ENCODE measurements at regions not wholly inside any gene's neighbourhood (a gene's known extent, or its start where the extent isn't known, plus 50 kb on each side); places are given as distances from the start of the nearest gene placed in this dataset.

DNA sequence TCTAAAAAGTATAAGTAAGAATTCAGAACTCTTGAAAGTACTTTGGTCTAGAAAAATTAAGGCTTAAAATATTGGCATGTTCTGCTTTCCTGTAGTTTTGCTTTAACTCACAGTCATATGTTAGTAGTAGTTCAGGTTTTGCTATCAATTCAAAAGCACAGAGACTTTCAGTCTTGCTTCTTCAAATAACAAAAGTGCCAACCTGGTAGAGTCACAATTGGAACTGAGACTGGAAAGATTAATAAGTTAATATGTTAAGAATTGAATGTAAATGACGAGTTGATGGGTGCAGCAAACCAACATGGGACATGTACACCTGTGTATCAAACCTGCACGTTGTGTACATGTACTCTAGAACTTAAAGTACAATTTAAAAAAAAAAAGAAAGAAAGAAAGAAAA lies 822.3 kb downstream of the MTRR start:
- Histone ChIP-seq H3K9ac (ENCODE audit: insufficient read length, low read depth) (no peak overlapping the region), H3K4me1 (ENCODE audit: insufficient read depth, insufficient read length) (no peaks in the 10 kb centered on the region), H3K36me3 (ENCODE audit: insufficient read depth, insufficient read length, low read length) (no peaks in the 10 kb centered on the region), H3K4me3 (ENCODE audit: insufficient read length, low read depth) (no peak overlapping the region), H3K9me3 (ENCODE audit: insufficient read depth, low read length) (no peaks in the 10 kb centered on the region), H3K27me3 (ENCODE audit: insufficient read depth, insufficient read length) (no peaks in the 10 kb centered on the region)
- TF ChIP-seq SUZ12 (IDR thresholded peaks at IDR 0.05; ENCODE audit: extremely low read depth, insufficient read depth, insufficient read length) (no peak), ZNF274 (IDR thresholded peaks at IDR 0.05; ENCODE audit: low read depth, low read length) (no peak), YY1 (IDR thresholded peaks at IDR 0.05; ENCODE audit: insufficient read depth, insufficient read length) (no peak)
- no peak for DNase-seq (ENCODE audit: low read depth, low spot score)

DNA sequence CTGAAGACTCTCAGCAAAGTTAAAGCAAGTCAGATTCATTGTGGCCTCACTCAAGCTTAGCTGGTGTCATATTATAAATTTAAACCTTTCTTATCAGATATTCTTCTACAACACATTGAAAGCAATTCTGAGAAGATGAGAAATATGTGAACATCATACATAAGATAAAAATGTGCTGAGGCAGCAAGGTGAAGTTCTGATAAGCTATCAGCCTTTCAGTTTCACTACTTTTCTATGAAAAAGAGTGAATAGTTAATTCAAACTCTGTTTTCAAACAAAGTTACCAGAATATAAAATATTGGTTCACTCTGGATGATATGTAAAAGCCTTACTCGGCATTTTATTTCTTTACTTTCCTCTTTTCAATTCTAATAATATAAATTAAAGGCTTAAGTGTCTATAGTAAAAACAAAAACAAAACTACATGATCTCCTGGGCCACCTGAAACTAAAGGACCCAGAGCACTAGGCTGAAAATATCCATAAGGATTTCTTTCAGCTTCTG lies 824.4 kb downstream of the MTRR start:
- no peaks in the 10 kb centered on the region for H3K27me3 ChIP-seq (ENCODE audit: insufficient read depth, insufficient read length)
- H3K9me3 ChIP-seq (ENCODE audit: insufficient read depth, low read length), result no peaks in the 10 kb centered on the region
- H3K9ac ChIP-seq (ENCODE audit: insufficient read length, low read depth), result no peak overlapping the region
- H3K4me1 ChIP-seq (ENCODE audit: insufficient read depth, insufficient read length), result no peaks in the 10 kb centered on the region
- no peak overlapping the region for H3K4me3 ChIP-seq (ENCODE audit: insufficient read length, low read depth)
- no peaks in the 10 kb centered on the region for H3K36me3 ChIP-seq (ENCODE audit: insufficient read depth, insufficient read length, low read length)
- DNase-seq (ENCODE audit: low read depth, low spot score), result no peak
- TF ChIP-seq SUZ12 (IDR thresholded peaks at IDR 0.05; ENCODE audit: extremely low read depth, insufficient read depth, insufficient read length) (no peak), YY1 (IDR thresholded peaks at IDR 0.05; ENCODE audit: insufficient read depth, insufficient read length) (no peak), ZNF274 (IDR thresholded peaks at IDR 0.05; ENCODE audit: low read depth, low read length) (no peak)

DNA sequence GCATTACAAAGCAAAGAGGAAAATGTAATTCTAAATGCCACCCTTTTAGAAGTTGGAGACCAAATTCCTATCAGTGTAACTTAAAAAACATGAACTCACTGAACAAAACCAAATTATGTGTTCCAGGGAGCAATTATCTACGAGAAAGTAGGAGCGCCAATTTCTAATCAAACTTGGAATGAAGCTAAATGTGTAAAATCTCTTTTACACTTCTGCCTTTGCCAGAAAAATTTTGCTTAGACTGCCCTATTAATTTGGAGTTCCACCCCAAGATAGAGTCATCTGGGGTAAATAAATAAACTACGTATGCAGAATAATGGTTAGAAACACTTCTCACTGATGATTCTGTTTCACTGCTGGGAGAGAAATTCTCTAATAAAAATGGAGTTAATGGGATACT lies 825.6 kb downstream of the MTRR start:
- Histone ChIP-seq H3K36me3 (ENCODE audit: insufficient read depth, insufficient read length, low read length) (no peaks in the 10 kb centered on the region), H3K4me1 (ENCODE audit: insufficient read depth, insufficient read length) (no peaks in the 10 kb centered on the region), H3K27me3 (ENCODE audit: insufficient read depth, insufficient read length) (no peaks in the 10 kb centered on the region), H3K4me3 (ENCODE audit: insufficient read length, low read depth) (no peak overlapping the region), H3K9ac (ENCODE audit: insufficient read length, low read depth) (no peak overlapping the region), H3K9me3 (ENCODE audit: insufficient read depth, low read length) (no peaks in the 10 kb centered on the region)
- TF ChIP-seq SUZ12 (IDR thresholded peaks at IDR 0.05; ENCODE audit: extremely low read depth, insufficient read depth, insufficient read length) (no peak), YY1 (IDR thresholded peaks at IDR 0.05; ENCODE audit: insufficient read depth, insufficient read length) (no peak), ZNF274 (IDR thresholded peaks at IDR 0.05; ENCODE audit: low read depth, low read length) (no peak)
- DNase-seq (ENCODE audit: low read depth, low spot score), result no peak

DNA sequence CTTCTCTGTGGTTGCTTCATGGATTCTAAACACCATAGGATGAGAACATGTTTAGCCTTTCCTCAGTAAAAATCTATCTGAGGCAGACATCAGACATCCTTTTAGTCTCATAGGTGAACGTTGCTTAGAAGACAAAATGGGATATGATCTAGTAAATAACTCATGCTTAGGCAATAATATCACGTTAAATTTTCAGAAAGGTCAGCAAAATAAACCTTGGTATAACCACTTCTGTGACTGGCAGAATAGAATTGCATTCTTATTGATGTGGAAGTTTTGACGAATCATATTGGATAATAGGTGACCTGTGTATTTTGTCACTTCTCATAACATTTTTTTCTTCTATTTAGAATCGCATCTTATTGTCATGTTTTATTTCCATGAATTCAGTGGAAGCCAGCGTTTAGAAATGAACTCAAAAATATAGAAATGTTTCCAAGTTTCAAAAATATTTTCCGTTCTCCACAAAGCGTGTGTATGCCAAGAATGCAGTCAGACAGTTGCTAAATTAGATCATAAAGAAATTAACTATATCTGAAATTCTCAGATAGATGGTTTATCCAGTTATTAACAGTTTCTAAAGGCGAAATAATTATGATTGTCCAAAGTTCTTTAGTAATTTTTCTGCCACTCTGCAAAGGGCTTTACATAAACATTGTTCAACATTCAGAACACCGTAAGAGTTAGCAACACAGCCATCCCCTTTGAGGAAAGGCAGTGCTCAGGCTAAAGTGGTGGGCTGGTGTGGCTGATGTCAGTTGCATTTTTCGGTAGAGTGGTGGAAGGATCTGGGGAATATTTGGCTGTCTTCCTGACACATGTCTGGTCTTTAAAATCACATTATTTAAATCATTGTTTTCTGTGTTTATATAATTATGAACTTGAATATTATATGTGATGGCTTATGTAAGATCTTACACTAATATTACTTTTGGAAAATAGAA lies 827.2 kb downstream of the MTRR start:
- Histone ChIP-seq H3K36me3 (ENCODE audit: insufficient read depth, insufficient read length, low read length) (no peaks in the 10 kb centered on the region), H3K9me3 (ENCODE audit: insufficient read depth, low read length) (no peaks in the 10 kb centered on the region), H3K9ac (ENCODE audit: insufficient read length, low read depth) (no peak overlapping the region), H3K4me3 (ENCODE audit: insufficient read length, low read depth) (no peak overlapping the region), H3K4me1 (ENCODE audit: insufficient read depth, insufficient read length) (no peaks in the 10 kb centered on the region), H3K27me3 (ENCODE audit: insufficient read depth, insufficient read length) (no peaks in the 10 kb centered on the region)
- DNase-seq (ENCODE audit: low read depth, low spot score), result no peak
- TF ChIP-seq YY1 (IDR thresholded peaks at IDR 0.05; ENCODE audit: insufficient read depth, insufficient read length) (no peak), SUZ12 (IDR thresholded peaks at IDR 0.05; ENCODE audit: extremely low read depth, insufficient read depth, insufficient read length) (no peak), ZNF274 (IDR thresholded peaks at IDR 0.05; ENCODE audit: low read depth, low read length) (no peak)

DNA sequence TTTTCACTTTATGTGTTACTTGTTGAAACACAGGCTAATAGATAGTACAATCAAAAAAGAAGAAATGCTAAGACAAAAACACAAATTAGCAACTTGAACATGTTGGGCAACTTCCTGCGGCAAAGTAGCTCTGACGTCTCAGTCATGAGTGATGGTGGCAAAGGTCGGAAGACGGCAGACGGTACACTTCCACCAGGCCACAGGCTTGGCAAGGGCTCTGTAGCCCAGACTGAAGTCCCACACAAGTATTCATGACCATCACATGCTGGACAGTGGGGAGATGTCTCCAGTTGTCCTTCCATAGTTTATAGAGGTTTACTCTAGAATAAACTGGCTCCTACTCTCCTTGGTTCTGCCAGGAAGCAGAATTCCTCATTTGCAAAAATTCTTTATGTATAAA lies 831.3 kb downstream of the MTRR start:
- DNase-seq (ENCODE audit: low read depth, low spot score), result no peak
- Histone ChIP-seq H3K9me3 (ENCODE audit: insufficient read depth, low read length) (no peaks in the 10 kb centered on the region), H3K9ac (ENCODE audit: insufficient read length, low read depth) (no peak overlapping the region), H3K4me3 (ENCODE audit: insufficient read length, low read depth) (no peak overlapping the region), H3K27me3 (ENCODE audit: insufficient read depth, insufficient read length) (no peaks in the 10 kb centered on the region), H3K4me1 (ENCODE audit: insufficient read depth, insufficient read length) (no peaks in the 10 kb centered on the region), H3K36me3 (ENCODE audit: insufficient read depth, insufficient read length, low read length) (no peaks in the 10 kb centered on the region)
- TF ChIP-seq SUZ12 (IDR thresholded peaks at IDR 0.05; ENCODE audit: extremely low read depth, insufficient read depth, insufficient read length) (no peak), ZNF274 (IDR thresholded peaks at IDR 0.05; ENCODE audit: low read depth, low read length) (no peak), YY1 (IDR thresholded peaks at IDR 0.05; ENCODE audit: insufficient read depth, insufficient read length) (no peak)

DNA sequence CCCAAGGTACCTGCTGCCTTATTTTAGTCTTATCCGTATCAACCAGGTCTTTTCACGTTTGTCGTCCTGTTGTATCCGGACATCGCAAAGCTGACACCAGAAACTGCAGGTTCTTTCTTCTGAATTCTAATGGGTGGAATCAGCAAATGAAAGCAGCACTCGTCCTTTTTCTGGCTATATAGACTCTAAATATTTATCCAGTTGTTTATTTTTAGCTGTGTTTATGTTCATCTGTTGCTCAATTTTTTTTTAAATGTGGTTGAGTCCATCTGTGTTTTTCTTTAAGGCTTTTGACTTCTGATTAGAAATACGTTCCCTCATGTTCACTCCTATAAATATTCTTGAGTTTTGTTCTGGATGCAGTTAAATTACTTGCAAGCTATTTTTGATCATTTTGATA lies 831.7 kb downstream of the MTRR start:
- H3K9me3 ChIP-seq (ENCODE audit: insufficient read depth, low read length), result no peaks in the 10 kb centered on the region
- no peaks in the 10 kb centered on the region for H3K27me3 ChIP-seq (ENCODE audit: insufficient read depth, insufficient read length)
- no peaks in the 10 kb centered on the region for H3K4me1 ChIP-seq (ENCODE audit: insufficient read depth, insufficient read length)
- H3K36me3 ChIP-seq (ENCODE audit: insufficient read depth, insufficient read length, low read length), result no peaks in the 10 kb centered on the region
- no peak for DNase-seq (ENCODE audit: low read depth, low spot score)
- H3K9ac ChIP-seq (ENCODE audit: insufficient read length, low read depth), result no peak overlapping the region
- TF ChIP-seq YY1 (IDR thresholded peaks at IDR 0.05; ENCODE audit: insufficient read depth, insufficient read length), result no peak
- no peak for TF ChIP-seq SUZ12 (IDR thresholded peaks at IDR 0.05; ENCODE audit: extremely low read depth, insufficient read depth, insufficient read length)
- no peak for TF ChIP-seq ZNF274 (IDR thresholded peaks at IDR 0.05; ENCODE audit: low read depth, low read length)
- no peak overlapping the region for H3K4me3 ChIP-seq (ENCODE audit: insufficient read length, low read depth)

DNA sequence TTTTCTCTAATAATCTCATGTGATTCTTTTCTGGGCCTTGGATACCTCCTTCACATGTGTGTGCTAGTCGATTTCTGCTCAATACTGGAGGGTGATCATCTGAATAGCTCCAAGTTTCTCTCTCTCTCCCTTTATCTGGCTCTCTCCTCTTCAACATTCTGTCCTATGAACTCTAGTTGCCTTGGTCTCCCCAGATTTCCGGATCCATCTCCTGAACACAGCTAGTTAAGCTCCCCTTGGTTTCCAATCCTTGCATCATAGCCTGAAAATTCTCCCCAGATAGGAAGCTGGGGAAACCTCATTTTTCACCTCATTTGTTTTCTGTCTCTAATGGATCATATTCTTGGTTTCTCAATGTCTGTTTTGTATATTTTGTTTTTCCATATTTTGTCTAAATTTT lies 832.3 kb downstream of the MTRR start:
- no peak for TF ChIP-seq ZNF274 (IDR thresholded peaks at IDR 0.05; ENCODE audit: low read depth, low read length)
- TF ChIP-seq YY1 (IDR thresholded peaks at IDR 0.05; ENCODE audit: insufficient read depth, insufficient read length), result no peak
- TF ChIP-seq SUZ12 (IDR thresholded peaks at IDR 0.05; ENCODE audit: extremely low read depth, insufficient read depth, insufficient read length), result no peak
- DNase-seq (ENCODE audit: low read depth, low spot score), result no peak
- Histone ChIP-seq H3K9me3 (ENCODE audit: insufficient read depth, low read length) (no peaks in the 10 kb centered on the region), H3K4me1 (ENCODE audit: insufficient read depth, insufficient read length) (no peaks in the 10 kb centered on the region), H3K27me3 (ENCODE audit: insufficient read depth, insufficient read length) (no peaks in the 10 kb centered on the region), H3K9ac (ENCODE audit: insufficient read length, low read depth) (no peak overlapping the region), H3K4me3 (ENCODE audit: insufficient read length, low read depth) (no peak overlapping the region), H3K36me3 (ENCODE audit: insufficient read depth, insufficient read length, low read length) (no peaks in the 10 kb centered on the region)
